GM19467 (cell line): ENCODE measurements at regions not wholly inside any gene's neighbourhood (a gene's known extent, or its start where the extent isn't known, plus 50 kb on each side); places are given as distances from the start of the nearest gene placed in this dataset.
"Not testable (repeated sequence)": the region's sequence is repeated elsewhere in the genome, so short reads cannot be mapped to it uniquely, and the experiment has no call there.

ENCODE experiments used
- ATAC-seq: cut with Tn5 transposase; IDR thresholded peaks from one replicate; pipeline ENCODE4 v1.9.1; 2021; ENCODE audit warnings: mild to moderate bottlenecking, moderate library complexity; ENCODE audit not compliant: unreplicated experiment

- no peak for ATAC-seq
These were observed 55.7 kb upstream of the RNPC3 start for GRCh38 chr1:103469801-103470200.

- no peak for ATAC-seq
These were observed 58.4 kb upstream of the RNPC3 start for GRCh38 chr1:103467100-103467499.

GRCh38 chr1:103461161-103462105 is 64.1 kb upstream of the RNPC3 start:
- ATAC-seq: peak; percentile 76

- no peak for ATAC-seq
These were observed 65.0 kb upstream of the RNPC3 start for GRCh38 chr1:103460511-103460910.

- ATAC-seq: no peak
These were observed 66.2 kb upstream of the RNPC3 start for GRCh38 chr1:103459346-103459745.

- ATAC-seq: no peak
These were observed 67.5 kb upstream of the RNPC3 start for GRCh38 chr1:103457886-103458455.

GRCh38 chr1:103448560-103448959 is 76.9 kb upstream of the RNPC3 start:
- ATAC-seq: no peak

- ATAC-seq: no peak
These were observed 78.0 kb upstream of the RNPC3 start for GRCh38 chr1:103447471-103447870.

GRCh38 chr1:103441342-103441741 is 84.2 kb upstream of the RNPC3 start:
- ATAC-seq: no peak

- ATAC-seq: not testable (repeated sequence)
These were observed 88.9 kb upstream of the RNPC3 start for GRCh38 chr1:103436568-103437100.

GRCh38 chr1:103435443-103435842 is 90.1 kb upstream of the RNPC3 start:
- no peak for ATAC-seq

- no peak for ATAC-seq
These were observed 100.8 kb upstream of the RNPC3 start for GRCh38 chr1:103424650-103425049.

- no peak for ATAC-seq
These were observed 108.7 kb upstream of the RNPC3 start for GRCh38 chr1:103416681-103417286.

GRCh38 chr1:103387898-103388297 is 137.6 kb upstream of the RNPC3 start:
- ATAC-seq: no peak

GRCh38 chr1:103373991-103374390 is 151.5 kb upstream of the RNPC3 start:
- no peak for ATAC-seq

GRCh38 chr1:103372866-103373265 is 152.6 kb upstream of the RNPC3 start:
- no peak for ATAC-seq

GRCh38 chr1:103371234-103371633 is 154.3 kb upstream of the RNPC3 start:
- ATAC-seq: no peak

- no peak for ATAC-seq
These were observed 158.3 kb upstream of the RNPC3 start for GRCh38 chr1:103367186-103367585.

- ATAC-seq: no peak
These were observed 159.5 kb upstream of the RNPC3 start for GRCh38 chr1:103365860-103366569.

GRCh38 chr1:103363008-103363365 is 162.5 kb upstream of the RNPC3 start:
- ATAC-seq: no peak

- no peak for ATAC-seq
These were observed 163.0 kb upstream of the RNPC3 start for GRCh38 chr1:103362348-103363007.
